ENCODE measurements at regions not wholly inside any gene's neighbourhood (a gene's known extent, or its start where the extent isn't known, plus 50 kb on each side); places are given as distances from the start of the nearest gene placed in this dataset.

GRCh38 chr20:24134930-24135329 lies 146.4 kb upstream of the GGTLC1 start:
- Mint-ChIP-seq H3K27me3 (no peaks in the 10 kb centered on the region), H3K36me3 (ENCODE audit: low read depth) (no peaks in the 10 kb centered on the region), H3K27ac (no peak overlapping the region), H3K9me3 (peaks cover 2% of the 10 kb centered on the region), H3K4me3 (no peak overlapping the region), H3K4me1 (ENCODE audit: low read depth) (peaks cover 3% of the 10 kb centered on the region)
- CTCF ChIA-PET: no interaction called here
- Histone ChIP-seq H3K27me3 (ENCODE audit: control insufficient read depth in 1 of 2, insufficient read depth in 2 of 2, low read length in 2 of 2) (no peaks in the 10 kb centered on the region), H3K4me3 (ENCODE audit: low read length) (no peak overlapping the region), H3K36me3 (ENCODE audit: insufficient read depth, low read length) (no peaks in the 10 kb centered on the region), H3K27ac (ENCODE audit: low read depth in 1 of 2, low read length in 2 of 2) (no peak overlapping the region), H3K4me1 (ENCODE audit: insufficient read depth, low read length) (no peaks in the 10 kb centered on the region), H3K9me3 (ENCODE audit: control insufficient read depth in 1 of 2, insufficient read depth in 1 of 2, low read length in 2 of 2) (no peaks in the 10 kb centered on the region)
- intact Hi-C loops (cut with DNase I, micrococcal nuclease): no loop called here
- TF ChIP-seq CTCF (IDR thresholded peaks at IDR 0.05): no peak
- ATAC-seq (ENCODE audit: poor library complexity) (no peak), DNase-seq (no peak)
- POLR2A ChIA-PET: no interaction called here

GRCh38 chr20:24134284-24134683 lies 145.7 kb upstream of the GGTLC1 start:
- Histone ChIP-seq H3K27me3 (ENCODE audit: control insufficient read depth in 1 of 2, insufficient read depth in 2 of 2, low read length in 2 of 2) (no peaks in the 10 kb centered on the region), H3K36me3 (ENCODE audit: insufficient read depth, low read length) (no peaks in the 10 kb centered on the region), H3K27ac (ENCODE audit: low read depth in 1 of 2, low read length in 2 of 2) (no peak overlapping the region), H3K9me3 (ENCODE audit: control insufficient read depth in 1 of 2, insufficient read depth in 1 of 2, low read length in 2 of 2) (no peaks in the 10 kb centered on the region), H3K4me3 (ENCODE audit: low read length) (no peak overlapping the region), H3K4me1 (ENCODE audit: insufficient read depth, low read length) (no peaks in the 10 kb centered on the region)
- no peak for ATAC-seq (ENCODE audit: poor library complexity)
- H3K4me1 Mint-ChIP-seq (ENCODE audit: low read depth): peaks cover 3% of the 10 kb centered on the region
- DNase-seq: no peak
- H3K4me3 Mint-ChIP-seq: no peak overlapping the region
- intact Hi-C loops (cut with DNase I, micrococcal nuclease): no loop called here
- no peaks in the 10 kb centered on the region for H3K36me3 Mint-ChIP-seq (ENCODE audit: low read depth)
- H3K9me3 Mint-ChIP-seq: peaks cover 2% of the 10 kb centered on the region
- H3K27me3 Mint-ChIP-seq: no peaks in the 10 kb centered on the region
- POLR2A ChIA-PET: no interaction called here
- CTCF ChIA-PET: no interaction called here
- TF ChIP-seq CTCF (IDR thresholded peaks at IDR 0.05): no peak
- no peak overlapping the region for H3K27ac Mint-ChIP-seq

DNA sequence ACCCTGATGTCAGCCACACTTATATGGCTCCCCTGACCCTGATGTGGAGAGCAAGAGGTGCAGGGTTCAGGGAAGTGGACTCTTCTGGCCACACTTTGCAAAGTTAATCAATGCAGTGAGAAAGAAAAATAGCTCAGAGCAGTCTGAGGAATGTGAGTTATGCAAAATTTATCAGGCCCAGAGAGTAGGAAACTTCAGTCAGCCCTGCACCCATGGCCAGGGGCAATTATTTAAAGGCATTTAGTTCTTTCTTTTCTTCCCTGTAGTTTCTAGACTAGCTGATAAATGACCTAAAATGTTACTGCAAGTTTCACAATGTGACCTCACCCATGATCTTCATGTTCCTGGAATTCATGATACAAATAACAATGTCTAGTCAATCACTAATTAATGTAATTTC lies 143.7 kb upstream of the GGTLC1 start:
- CTCF ChIA-PET: no interaction called here
- no peaks in the 10 kb centered on the region for H3K27me3 ChIP-seq (ENCODE audit: control insufficient read depth in 1 of 2, insufficient read depth in 2 of 2, low read length in 2 of 2)

More for the DNA sequence above, 143.7 kb upstream of the GGTLC1 start:
- no peak for TF ChIP-seq CTCF (IDR thresholded peaks at IDR 0.05)
- Histone ChIP-seq H3K27ac (ENCODE audit: low read depth in 1 of 2, low read length in 2 of 2) (no peak overlapping the region), H3K4me1 (ENCODE audit: insufficient read depth, low read length) (no peaks in the 10 kb centered on the region), H3K9me3 (ENCODE audit: control insufficient read depth in 1 of 2, insufficient read depth in 1 of 2, low read length in 2 of 2) (no peaks in the 10 kb centered on the region), H3K36me3 (ENCODE audit: insufficient read depth, low read length) (no peaks in the 10 kb centered on the region), H3K4me3 (ENCODE audit: low read length) (no peak overlapping the region)
- Mint-ChIP-seq H3K36me3 (ENCODE audit: low read depth) (no peaks in the 10 kb centered on the region), H3K9me3 (peaks cover 2% of the 10 kb centered on the region), H3K27ac (no peak overlapping the region), H3K27me3 (no peaks in the 10 kb centered on the region), H3K4me3 (no peak overlapping the region), H3K4me1 (ENCODE audit: low read depth) (peaks cover 3% of the 10 kb centered on the region)
- intact Hi-C loops (cut with DNase I, micrococcal nuclease): no loop called here
- DNase-seq: no peak
- POLR2A ChIA-PET: no interaction called here
- ATAC-seq (ENCODE audit: poor library complexity): no peak

Measured in CD4-positive, alpha-beta T cell (primary cell).